Calu3 (cell line): ENCODE measurements at regions not wholly inside any gene's neighbourhood (a gene's known extent, or its start where the extent isn't known, plus 50 kb on each side); places are given as distances from the start of the nearest gene placed in this dataset.

Experiments
- BruUV-seq: library from RNA; stranded (reverse); fragments of 400-500 nt; replicated peaks from 2 replicates; lab custom pipeline; 2021; lab: Mats Ljungman, UMichigan
- CTCF ChIA-PET: fragments of 300-600 bp; sonication (Branson Sonifier 250); formaldehyde crosslinking; loops from one replicate; lab custom pipeline; 2022; ENCODE audit warnings: antibody characterized with exemption; lab: Charles Lee
- DNase-seq: peaks from one replicate; pipeline ENCODE4 v3.0.0; 2022
- H3K27ac Mint-ChIP-seq: one replicate; pipeline ENCODE4 v1.8.0; 2022; ENCODE audit warnings: mixed read lengths; ENCODE audit not compliant: unreplicated experiment
- H3K27me3 Mint-ChIP-seq: one replicate; pipeline ENCODE4 v1.8.0; 2022; ENCODE audit warnings: mixed read lengths; ENCODE audit not compliant: unreplicated experiment
- H3K36me3 Mint-ChIP-seq: one replicate; pipeline ENCODE4 v1.8.0; 2022; ENCODE audit warnings: mild to moderate bottlenecking, moderate library complexity, mixed read lengths; ENCODE audit not compliant: insufficient read depth, unreplicated experiment
- H3K4me1 Mint-ChIP-seq: one replicate; pipeline ENCODE4 v1.8.0; 2022; ENCODE audit warnings: mild to moderate bottlenecking, low read depth, mixed read lengths; ENCODE audit not compliant: unreplicated experiment
- H3K4me3 Mint-ChIP-seq: one replicate; pipeline ENCODE4 v1.8.0; 2022; ENCODE audit warnings: mild to moderate bottlenecking, low read depth, moderate library complexity, mixed read lengths; ENCODE audit not compliant: unreplicated experiment
- H3K9me3 Mint-ChIP-seq: one replicate; pipeline ENCODE4 v1.8.0; 2022; ENCODE audit warnings: low read depth, mixed read lengths; ENCODE audit not compliant: unreplicated experiment
- intact Hi-C: fragments of 100-400 bp; cut with micrococcal nuclease; formaldehyde crosslinking; loops from one replicate; pipeline ENCODE4 v1.10.0; 2022; ENCODE audit not compliant: unreplicated experiment
- TF ChIP-seq, protein P1 (sequence below): fragments of 200-600 bp; IDR thresholded peaks from one replicate; pipeline ENCODE4 v1.8.0; 2022; ENCODE audit warnings: antibody characterized with exemption; ENCODE audit not compliant: unreplicated experiment

DNA sequence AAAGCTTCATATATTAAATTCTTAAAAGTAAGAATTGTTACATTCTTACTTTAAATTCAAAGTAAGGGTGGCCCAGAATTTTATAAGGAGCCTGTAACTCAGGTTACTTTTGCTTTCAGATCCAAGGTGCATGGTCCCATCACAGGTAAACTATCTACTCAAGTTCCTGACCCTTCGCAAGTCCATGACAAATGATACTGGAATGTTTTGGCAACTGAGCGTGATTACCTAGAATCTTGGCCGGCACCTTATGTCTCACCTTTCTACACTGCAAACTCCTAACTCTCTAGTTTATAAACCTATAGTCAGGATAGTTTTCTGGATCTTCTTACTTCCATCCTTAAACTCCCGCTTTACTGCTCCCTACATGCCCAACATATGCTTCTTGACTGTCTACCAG, 67.9 kb upstream of the HMGN3 start:
- Mint-ChIP-seq H3K36me3 (peaks cover 13% of the 10 kb centered on the region), H3K27ac (peak overlapping the region; percentile 72), H3K4me3 (no peak overlapping the region), H3K27me3 (no peaks in the 10 kb centered on the region), H3K9me3 (no peaks in the 10 kb centered on the region), H3K4me1 (peaks cover 60% of the 10 kb centered on the region)
- intact Hi-C loops, result loop anchor here (5.0 kb wide), 2 partner anchors 70 to 225 kb away; partner anchors contain the start of gene HMGN3
- peak; percentile 44 for DNase-seq
- TF ChIP-seq, protein P1, sequence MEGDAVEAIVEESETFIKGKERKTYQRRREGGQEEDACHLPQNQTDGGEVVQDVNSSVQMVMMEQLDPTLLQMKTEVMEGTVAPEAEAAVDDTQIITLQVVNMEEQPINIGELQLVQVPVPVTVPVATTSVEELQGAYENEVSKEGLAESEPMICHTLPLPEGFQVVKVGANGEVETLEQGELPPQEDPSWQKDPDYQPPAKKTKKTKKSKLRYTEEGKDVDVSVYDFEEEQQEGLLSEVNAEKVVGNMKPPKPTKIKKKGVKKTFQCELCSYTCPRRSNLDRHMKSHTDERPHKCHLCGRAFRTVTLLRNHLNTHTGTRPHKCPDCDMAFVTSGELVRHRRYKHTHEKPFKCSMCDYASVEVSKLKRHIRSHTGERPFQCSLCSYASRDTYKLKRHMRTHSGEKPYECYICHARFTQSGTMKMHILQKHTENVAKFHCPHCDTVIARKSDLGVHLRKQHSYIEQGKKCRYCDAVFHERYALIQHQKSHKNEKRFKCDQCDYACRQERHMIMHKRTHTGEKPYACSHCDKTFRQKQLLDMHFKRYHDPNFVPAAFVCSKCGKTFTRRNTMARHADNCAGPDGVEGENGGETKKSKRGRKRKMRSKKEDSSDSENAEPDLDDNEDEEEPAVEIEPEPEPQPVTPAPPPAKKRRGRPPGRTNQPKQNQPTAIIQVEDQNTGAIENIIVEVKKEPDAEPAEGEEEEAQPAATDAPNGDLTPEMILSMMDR, result no peak
- BruUV-seq, result no TSS peak
- CTCF ChIA-PET, result no interaction called here

DNA sequence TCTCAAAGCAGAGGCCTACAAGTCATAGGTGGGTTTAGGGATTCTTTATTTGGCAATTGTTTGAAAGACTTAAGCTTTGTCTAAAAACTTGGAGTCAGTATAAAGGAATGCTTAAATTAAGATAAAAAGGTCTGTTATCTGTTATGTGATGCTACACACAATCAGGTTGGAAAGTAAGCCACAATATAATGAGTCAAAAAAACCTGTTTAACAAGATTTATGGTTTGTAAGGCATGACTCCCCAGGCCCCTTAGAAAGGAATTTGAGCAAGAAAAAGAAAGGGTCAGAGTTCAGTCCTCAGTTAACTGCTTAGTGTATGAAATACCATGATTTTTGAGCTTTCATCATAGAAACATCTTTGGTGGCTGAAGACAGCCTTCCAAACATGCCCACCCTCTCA, 66.8 kb upstream of the HMGN3 start:
- Mint-ChIP-seq H3K4me1 (peaks cover 57% of the 10 kb centered on the region), H3K27ac (peak overlapping the region; percentile 85), H3K9me3 (no peaks in the 10 kb centered on the region), H3K4me3 (no peak overlapping the region), H3K27me3 (no peaks in the 10 kb centered on the region), H3K36me3 (peaks cover 13% of the 10 kb centered on the region)
- no peak for DNase-seq
- TF ChIP-seq, protein P1, result no peak
- no TSS peak for BruUV-seq
- CTCF ChIA-PET, result no interaction called here
- intact Hi-C loops, result loop anchor here (1.0 to 5.0 kb wide), 4 partner anchors 69 to 226 kb away; partner anchors contain the start of gene HMGN3

GRCh38 chr6:79296211-79296610, 61.7 kb upstream of the HMGN3 start:
- Mint-ChIP-seq H3K27me3 (no peaks in the 10 kb centered on the region), H3K4me3 (no peak overlapping the region), H3K27ac (no peak overlapping the region), H3K9me3 (peaks cover 4% of the 10 kb centered on the region), H3K36me3 (peaks cover 4% of the 10 kb centered on the region), H3K4me1 (peaks cover 24% of the 10 kb centered on the region)
- CTCF ChIA-PET, result no interaction called here
- BruUV-seq, result no TSS peak
- intact Hi-C loops, result no loop called here
- DNase-seq, result no peak
- TF ChIP-seq, protein P1, result no peak
